Glutamatergic neuron (in vitro differentiated cells): ENCODE measurements at regions not wholly inside any gene's neighbourhood (a gene's known extent, or its start where the extent isn't known, plus 50 kb on each side); places are given as distances from the start of the nearest gene placed in this dataset.
"Not testable (repeated sequence)": the region's sequence is repeated elsewhere in the genome, so short reads cannot be mapped to it uniquely, and the experiment has no call there.

ENCODE experiments used
- DNase-seq: peaks from one replicate; pipeline ENCODE4 v3.0.0; 2022
- H3K27ac Mint-ChIP-seq: one replicate; pipeline ENCODE4 v1.8.0; 2020; ENCODE audit warnings: mild to moderate bottlenecking, mixed read lengths, inconsistent platforms; ENCODE audit not compliant: unreplicated experiment
- H3K27me3 Mint-ChIP-seq: one replicate; pipeline ENCODE4 v1.8.0; 2020; ENCODE audit warnings: mild to moderate bottlenecking, moderate library complexity, mixed read lengths, inconsistent platforms; ENCODE audit not compliant: unreplicated experiment
- H3K36me3 Mint-ChIP-seq: one replicate; pipeline ENCODE4 v1.8.0; 2020; ENCODE audit warnings: mild to moderate bottlenecking, mixed read lengths, inconsistent platforms; ENCODE audit not compliant: unreplicated experiment
- H3K4me1 Mint-ChIP-seq: one replicate; pipeline ENCODE4 v1.8.0; 2020; ENCODE audit warnings: mild to moderate bottlenecking, low read depth, mixed read lengths, inconsistent platforms; ENCODE audit not compliant: unreplicated experiment
- H3K4me3 Mint-ChIP-seq: one replicate; pipeline ENCODE4 v1.8.0; 2020; ENCODE audit warnings: mild to moderate bottlenecking, mixed read lengths, inconsistent platforms; ENCODE audit not compliant: unreplicated experiment
- H3K9me3 Mint-ChIP-seq: one replicate; pipeline ENCODE4 v1.8.0; 2020; ENCODE audit warnings: mild to moderate bottlenecking, moderate library complexity, mixed read lengths, inconsistent platforms; ENCODE audit not compliant: unreplicated experiment
- CTCF ChIP-seq: fragments of 200-600 bp; sonication (generic); IDR thresholded peaks from one replicate; pipeline ENCODE4 v1.5.0; 2021; ENCODE audit not compliant: partially characterized antibody, unreplicated experiment

DNA sequence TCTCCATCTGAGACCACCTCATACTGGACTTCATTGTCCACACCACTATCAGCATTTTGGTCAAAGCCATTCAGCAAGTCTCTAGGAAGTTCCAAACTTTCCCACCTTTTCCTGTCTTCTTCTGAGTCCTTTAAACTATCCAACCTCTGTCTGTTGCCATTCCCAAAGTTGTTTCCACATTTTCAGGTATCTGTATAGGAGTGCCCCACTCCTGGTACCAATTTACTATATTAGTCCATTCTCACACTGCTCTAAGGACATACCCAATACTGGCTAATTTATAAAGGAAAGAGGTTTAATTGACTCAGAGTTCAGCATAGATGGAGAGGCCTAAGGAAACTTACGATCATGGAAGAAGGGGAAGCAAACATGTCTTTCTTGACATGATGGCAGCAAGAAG lies 292.2 kb upstream of the ATXN7L3B start:
- Mint-ChIP-seq H3K9me3 (peaks cover 2% of the 10 kb centered on the region), H3K27me3 (no peaks in the 10 kb centered on the region), H3K4me1 (no peaks in the 10 kb centered on the region), H3K4me3 (no peak overlapping the region), H3K27ac (no peak overlapping the region), H3K36me3 (no peaks in the 10 kb centered on the region)
- no peak for TF ChIP-seq CTCF
- DNase-seq, result no peak

DNA sequence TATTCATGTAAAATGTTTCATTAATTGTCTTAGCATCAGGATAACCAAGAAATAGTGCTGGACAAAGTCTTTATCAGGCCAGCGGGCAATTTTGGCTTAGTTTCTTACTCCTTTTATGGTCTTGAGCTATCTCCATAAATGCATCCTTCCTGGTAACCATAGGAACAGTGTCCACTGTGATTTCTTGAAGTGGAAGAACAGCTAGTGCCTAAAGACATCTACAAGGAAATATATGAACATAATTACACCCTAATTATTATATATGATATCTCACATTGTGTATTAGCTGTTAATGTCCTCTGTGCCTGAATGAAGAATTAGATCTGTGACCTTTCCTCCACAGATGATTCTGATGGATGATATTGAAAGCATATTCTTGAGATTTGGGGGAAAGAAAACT lies 286.7 kb upstream of the ATXN7L3B start:
- Mint-ChIP-seq H3K36me3 (no peaks in the 10 kb centered on the region), H3K4me1 (no peaks in the 10 kb centered on the region), H3K4me3 (no peak overlapping the region), H3K27me3 (no peaks in the 10 kb centered on the region), H3K27ac (no peak overlapping the region), H3K9me3 (no peaks in the 10 kb centered on the region)
- TF ChIP-seq CTCF, result no peak
- no peak for DNase-seq

DNA sequence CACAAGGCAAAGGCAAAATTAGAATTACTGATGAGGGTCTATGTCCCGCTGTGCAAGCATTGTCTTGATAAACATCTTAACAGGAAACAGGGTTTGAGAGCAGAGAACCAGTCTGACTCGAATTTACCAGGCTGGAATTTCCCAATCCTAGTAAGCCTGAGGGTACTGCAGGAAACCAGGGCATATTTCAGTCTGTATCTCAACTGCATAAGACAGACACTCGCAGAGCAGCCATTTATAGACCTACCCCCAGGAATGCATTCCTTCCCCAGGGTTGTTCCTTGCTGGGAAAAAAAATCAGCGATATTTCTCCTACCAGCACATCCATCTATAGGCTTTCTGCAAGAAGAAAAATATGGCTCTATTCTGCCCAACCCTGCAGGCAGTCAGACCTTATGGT lies 283.8 kb upstream of the ATXN7L3B start:
- not testable (repeated sequence) for H3K4me3 Mint-ChIP-seq, H3K27ac Mint-ChIP-seq, H3K27me3 Mint-ChIP-seq, H3K36me3 Mint-ChIP-seq, H3K9me3 Mint-ChIP-seq, DNase-seq, H3K4me1 Mint-ChIP-seq

GRCh38 chr12:74254784-74255183 lies 282.9 kb upstream of the ATXN7L3B start:
- Mint-ChIP-seq H3K36me3 (no peaks in the 10 kb centered on the region), H3K4me1 (peaks cover 2% of the 10 kb centered on the region), H3K27ac (no peak overlapping the region), H3K27me3 (no peaks in the 10 kb centered on the region), H3K4me3 (no peak overlapping the region), H3K9me3 (no peaks in the 10 kb centered on the region)
- TF ChIP-seq CTCF, result no peak
- DNase-seq, result no peak

DNA sequence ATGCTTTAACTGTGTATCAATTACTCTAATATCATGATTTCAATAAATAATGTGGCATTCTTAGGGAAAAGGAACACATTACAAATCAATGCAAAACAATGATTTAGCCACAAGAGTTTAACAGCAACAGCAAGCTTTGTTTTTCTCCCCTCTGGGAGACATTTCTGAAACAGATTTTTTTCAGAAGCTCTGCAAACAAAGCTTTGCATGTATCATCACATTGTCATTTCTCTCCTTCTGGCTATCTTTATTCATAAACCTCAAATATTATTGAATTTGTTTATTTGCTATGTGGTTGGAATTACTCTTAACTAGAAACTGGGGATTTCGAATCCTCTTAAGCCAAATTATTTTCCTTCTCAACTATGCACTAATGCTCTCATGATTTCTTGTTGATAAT lies 278.4 kb upstream of the ATXN7L3B start:
- Mint-ChIP-seq H3K4me1 (peaks cover 2% of the 10 kb centered on the region), H3K4me3 (no peak overlapping the region), H3K9me3 (no peaks in the 10 kb centered on the region), H3K27me3 (no peaks in the 10 kb centered on the region), H3K36me3 (no peaks in the 10 kb centered on the region), H3K27ac (no peak overlapping the region)
- no peak for TF ChIP-seq CTCF
- no peak for DNase-seq

DNA sequence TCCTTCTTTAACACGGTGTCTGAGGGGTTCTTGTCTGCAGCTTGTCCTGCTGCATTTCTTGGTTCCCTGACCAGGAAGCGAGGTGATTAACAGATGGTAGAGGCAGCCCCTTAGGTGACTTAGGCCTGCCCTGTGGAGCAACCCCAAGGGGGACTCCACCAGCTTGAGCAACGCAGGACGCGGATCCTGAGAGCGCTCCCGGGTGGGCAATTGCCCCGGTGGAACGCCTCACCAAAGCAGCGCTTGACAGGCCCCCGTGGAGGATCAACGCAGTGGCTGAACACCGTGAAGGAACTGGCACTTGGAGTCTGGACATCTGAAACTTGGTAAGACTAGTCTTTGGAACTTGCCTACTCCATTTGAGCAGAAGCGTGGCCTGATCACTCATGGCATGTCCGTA lies 272.9 kb upstream of the ATXN7L3B start:
- Mint-ChIP-seq H3K9me3 (no peaks in the 10 kb centered on the region), H3K4me3 (no peak overlapping the region)
- TF ChIP-seq CTCF, result no peak

DNA sequence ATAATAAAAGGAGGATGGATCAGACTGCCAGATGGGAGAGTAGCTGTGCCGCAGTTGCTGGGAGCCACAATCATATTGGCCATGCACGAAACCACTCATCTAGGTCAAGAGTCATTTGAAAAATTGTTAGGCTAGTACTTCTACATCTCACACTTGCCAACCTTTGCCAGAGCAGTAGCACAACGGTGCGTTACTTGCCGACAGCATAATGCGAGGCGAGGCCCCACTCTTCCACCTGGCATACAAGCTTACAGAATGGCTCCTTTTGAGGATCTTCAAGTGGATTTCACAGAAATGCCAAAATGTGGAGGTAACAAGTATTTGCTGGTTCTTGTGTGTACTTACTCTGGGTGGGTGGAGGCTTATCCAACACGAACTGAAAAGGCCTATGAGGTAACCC lies 268.3 kb upstream of the ATXN7L3B start:
- not testable (repeated sequence) for H3K36me3 Mint-ChIP-seq, H3K4me3 Mint-ChIP-seq, H3K9me3 Mint-ChIP-seq, DNase-seq, H3K27ac Mint-ChIP-seq, H3K4me1 Mint-ChIP-seq, H3K27me3 Mint-ChIP-seq

More for the DNA sequence above, 272.9 kb upstream of the ATXN7L3B start:
- no peaks in the 10 kb centered on the region for H3K4me1 Mint-ChIP-seq
- H3K27me3 Mint-ChIP-seq, result peaks cover 2% of the 10 kb centered on the region
- no peaks in the 10 kb centered on the region for H3K36me3 Mint-ChIP-seq
- no peak overlapping the region for H3K27ac Mint-ChIP-seq
- DNase-seq, result no peak
